CD8-positive, alpha-beta memory T cell (primary cell): ENCODE measurements at regions not wholly inside any gene's neighbourhood (a gene's known extent, or its start where the extent isn't known, plus 50 kb on each side); places are given as distances from the start of the nearest gene placed in this dataset.

Experiments
- CTCF ChIA-PET: fragments of 350-600 bp; sonication (Branson Sonifier 250); formaldehyde crosslinking; loops from one replicate; lab custom pipeline; 2021; ENCODE audit warnings: antibody characterized with exemption; lab: Charles Lee
- POLR2A ChIA-PET: fragments of 350-600 bp; sonication (Branson Sonifier 250); formaldehyde crosslinking; loops from one replicate; lab custom pipeline; 2021; ENCODE audit warnings: antibody characterized with exemption; lab: Charles Lee
- DNase-seq, 5 donors: peaks; one replicate each; pipeline versions ENCODE4 v3.0.0 to v3.0.0-alpha.2; 2020 to 2022; ENCODE audit warnings: mixed read lengths in 1 of 5
- H3K27ac ChIP-seq: one replicate; pipeline ENCODE4 v1.7.0; 2013; ENCODE audit warnings: low read depth, mild to moderate bottlenecking, low read length, moderate library complexity
- H3K27me3 ChIP-seq: 2 replicates; pipeline ENCODE4 v1.7.0; 2013; ENCODE audit warnings: low read length, mild to moderate bottlenecking; ENCODE audit not compliant: insufficient read depth, poor library complexity, severe bottlenecking
- H3K36me3 ChIP-seq: 2 replicates; pipeline ENCODE4 v1.7.0; 2013; ENCODE audit warnings: mild to moderate bottlenecking, low read length, moderate library complexity; ENCODE audit not compliant: insufficient read depth
- H3K4me1 ChIP-seq: 2 replicates; pipeline ENCODE4 v1.7.0; 2013; ENCODE audit warnings: mild to moderate bottlenecking, low read length, moderate library complexity; ENCODE audit not compliant: insufficient read depth
- H3K4me3 ChIP-seq: 2 replicates; pipeline ENCODE4 v1.7.0; 2013; ENCODE audit warnings: mild to moderate bottlenecking, low read length
- H3K9me3 ChIP-seq: 2 replicates; pipeline ENCODE4 v1.7.0; 2013; ENCODE audit warnings: mild to moderate bottlenecking, low read length
- H3K27ac Mint-ChIP-seq, 8 donors: one replicate each; pipeline ENCODE4 v1.8.0; 2020 to 2021; ENCODE audit warnings: mixed read lengths in 8 of 8, mild to moderate bottlenecking in 6 of 8, inconsistent platforms in 3 of 8, moderate library complexity in 3 of 8
- H3K27me3 Mint-ChIP-seq, 2 donors: one replicate each; pipeline ENCODE4 v1.8.0; 2020 to 2021; ENCODE audit warnings: mixed read lengths in 2 of 2, mild to moderate bottlenecking in 1 of 2, moderate library complexity in 1 of 2
- H3K36me3 Mint-ChIP-seq, 3 donors: one replicate each; pipeline ENCODE4 v1.8.0; 2020 to 2021; ENCODE audit warnings: mixed read lengths in 3 of 3, inconsistent platforms in 1 of 3, mild to moderate bottlenecking in 1 of 3
- H3K4me1 Mint-ChIP-seq, 3 donors: one replicate each; pipeline ENCODE4 v1.8.0; 2020 to 2021; ENCODE audit warnings: mixed read lengths in 3 of 3, inconsistent platforms in 1 of 3, mild to moderate bottlenecking in 1 of 3
- H3K4me3 Mint-ChIP-seq, 7 donors: one replicate each; pipeline ENCODE4 v1.8.0; 2020 to 2021; ENCODE audit warnings: mixed read lengths in 7 of 7, mild to moderate bottlenecking in 6 of 7, moderate library complexity in 4 of 7, inconsistent platforms in 2 of 7
- H3K9me3 Mint-ChIP-seq, 5 donors: one replicate each; pipeline ENCODE4 v1.8.0; 2020 to 2022; ENCODE audit warnings: mixed read lengths in 5 of 5, mild to moderate bottlenecking in 3 of 5, moderate library complexity in 2 of 5, inconsistent platforms in 1 of 5

- Histone ChIP-seq H3K9me3 (no peaks in the 10 kb centered on the region), H3K4me3 (no peak overlapping the region), H3K27ac (no peak overlapping the region), H3K4me1 (no peaks in the 10 kb centered on the region), H3K27me3 (no peaks in the 10 kb centered on the region), H3K36me3 (no peaks in the 10 kb centered on the region)
- Mint-ChIP-seq H3K4me3 (no peak overlapping the region), H3K27me3 (no peaks in the 10 kb centered on the region), H3K27ac (no peak overlapping the region), H3K4me1 (no peaks in the 10 kb centered on the region), H3K36me3 (no peaks in the 10 kb centered on the region), H3K9me3 (peaks cover 0 to 11% (median 8%) of the 10 kb centered on the region in 5 donors)
- CTCF ChIA-PET = no interaction called here
- POLR2A ChIA-PET = no interaction called here
- DNase-seq = no peak
Measured at GRCh38 chr11:42315846-42316245, 856.4 kb upstream of the LRRC4C start.

- Mint-ChIP-seq H3K27ac (no peak overlapping the region), H3K36me3 (no peaks in the 10 kb centered on the region), H3K9me3 (peaks cover 4 to 25% (median 5%) of the 10 kb centered on the region in 5 donors), H3K27me3 (no peaks in the 10 kb centered on the region), H3K4me1 (no peaks in the 10 kb centered on the region), H3K4me3 (no peak overlapping the region)
- Histone ChIP-seq H3K36me3 (no peaks in the 10 kb centered on the region), H3K4me1 (no peaks in the 10 kb centered on the region), H3K9me3 (no peaks in the 10 kb centered on the region), H3K27me3 (no peaks in the 10 kb centered on the region), H3K4me3 (no peak overlapping the region), H3K27ac (no peak overlapping the region)
- DNase-seq = no peak
- CTCF ChIA-PET = no interaction called here
- POLR2A ChIA-PET = no interaction called here
Measured at GRCh38 chr11:42319921-42320320, 860.5 kb upstream of the LRRC4C start.

GRCh38 chr11:42329929-42330565 is 870.6 kb upstream of the LRRC4C start:
- no peaks in the 10 kb centered on the region for H3K36me3 Mint-ChIP-seq
- H3K9me3 Mint-ChIP-seq = peaks cover 8 to 30% (median 12%) of the 10 kb centered on the region in 5 donors
- H3K36me3 ChIP-seq = no peaks in the 10 kb centered on the region
- ChIA-PET CTCF (no interaction called here), POLR2A (no interaction called here)
- H3K9me3 ChIP-seq = no peaks in the 10 kb centered on the region
- H3K27me3 ChIP-seq = no peaks in the 10 kb centered on the region
- no peaks in the 10 kb centered on the region for H3K4me1 ChIP-seq
- no peak for DNase-seq
- no peak overlapping the region for H3K27ac Mint-ChIP-seq
- H3K27ac ChIP-seq = no peak overlapping the region
- no peak overlapping the region for H3K4me3 Mint-ChIP-seq
- no peak overlapping the region for H3K4me3 ChIP-seq
- no peaks in the 10 kb centered on the region for H3K4me1 Mint-ChIP-seq
- no peaks in the 10 kb centered on the region for H3K27me3 Mint-ChIP-seq

- DNase-seq = no peak
- Mint-ChIP-seq H3K4me3 (no peak overlapping the region), H3K27me3 (no peaks in the 10 kb centered on the region), H3K36me3 (no peaks in the 10 kb centered on the region), H3K4me1 (no peaks in the 10 kb centered on the region), H3K27ac (no peak overlapping the region), H3K9me3 (peaks cover 13 to 22% (median 14%) of the 10 kb centered on the region in 5 donors)
- Histone ChIP-seq H3K27ac (no peak overlapping the region), H3K4me1 (no peaks in the 10 kb centered on the region), H3K27me3 (no peaks in the 10 kb centered on the region), H3K9me3 (no peaks in the 10 kb centered on the region), H3K4me3 (no peak overlapping the region), H3K36me3 (no peaks in the 10 kb centered on the region)
- POLR2A ChIA-PET = no interaction called here
- CTCF ChIA-PET = interaction anchor here (0.6 kb wide), 1 partner anchor 23 kb away, joined by 3 read pairs; no protein-coding TSS in a partner anchor
Measured at GRCh38 chr11:42337786-42338455, 878.5 kb upstream of the LRRC4C start.

- Mint-ChIP-seq H3K36me3 (no peaks in the 10 kb centered on the region), H3K4me1 (no peaks in the 10 kb centered on the region)
Measured at GRCh38 chr11:42344204-42344792, 884.8 kb upstream of the LRRC4C start.

GRCh38 chr11:42345933-42346332 is 886.5 kb upstream of the LRRC4C start:
- ChIA-PET CTCF (no interaction called here), POLR2A (no interaction called here)
- no peak overlapping the region for H3K4me3 Mint-ChIP-seq
- no peaks in the 10 kb centered on the region for H3K36me3 Mint-ChIP-seq
- no peaks in the 10 kb centered on the region for H3K4me1 Mint-ChIP-seq
- H3K4me1 ChIP-seq = no peaks in the 10 kb centered on the region
- H3K27ac Mint-ChIP-seq = no peak overlapping the region
- no peak overlapping the region for H3K27ac ChIP-seq
- no peak for DNase-seq
- peaks cover 2 to 20% (median 7%) of the 10 kb centered on the region in 5 donors for H3K9me3 Mint-ChIP-seq
- H3K9me3 ChIP-seq = no peaks in the 10 kb centered on the region
- H3K4me3 ChIP-seq = no peak overlapping the region
- H3K27me3 Mint-ChIP-seq = no peaks in the 10 kb centered on the region
- H3K36me3 ChIP-seq = no peaks in the 10 kb centered on the region
- no peaks in the 10 kb centered on the region for H3K27me3 ChIP-seq

More at GRCh38 chr11:42344204-42344792, 884.8 kb upstream of the LRRC4C start:
- DNase-seq = no peak
- H3K4me3 ChIP-seq = no peak overlapping the region
- CTCF ChIA-PET = no interaction called here
- POLR2A ChIA-PET = no interaction called here
- Mint-ChIP-seq H3K27me3 (no peaks in the 10 kb centered on the region), H3K4me3 (no peak overlapping the region), H3K27ac (no peak overlapping the region), H3K9me3 (peaks cover 5 to 15% (median 9%) of the 10 kb centered on the region in 5 donors)
- no peaks in the 10 kb centered on the region for H3K9me3 ChIP-seq
- no peaks in the 10 kb centered on the region for H3K36me3 ChIP-seq
- H3K4me1 ChIP-seq = no peaks in the 10 kb centered on the region
- H3K27ac ChIP-seq = no peak overlapping the region
- no peaks in the 10 kb centered on the region for H3K27me3 ChIP-seq

GRCh38 chr11:42363701-42364100 is 904.2 kb upstream of the LRRC4C start:
- no peaks in the 10 kb centered on the region for H3K9me3 ChIP-seq
- Mint-ChIP-seq H3K36me3 (no peaks in the 10 kb centered on the region), H3K27me3 (no peaks in the 10 kb centered on the region), H3K4me1 (no peaks in the 10 kb centered on the region), H3K4me3 (no peak overlapping the region), H3K9me3 (peaks cover 19 to 39% (median 20%) of the 10 kb centered on the region in 5 donors), H3K27ac (no peak overlapping the region)
- ChIA-PET POLR2A (no interaction called here), CTCF (no interaction called here)
- H3K4me1 ChIP-seq = no peaks in the 10 kb centered on the region
- no peaks in the 10 kb centered on the region for H3K27me3 ChIP-seq
- no peak overlapping the region for H3K4me3 ChIP-seq
- H3K27ac ChIP-seq = no peak overlapping the region
- DNase-seq = no peak
- H3K36me3 ChIP-seq = no peaks in the 10 kb centered on the region

GRCh38 chr11:42390116-42390515 is 921.7 kb upstream of the API5 start:
- no peaks in the 10 kb centered on the region for H3K27me3 Mint-ChIP-seq
- DNase-seq = no peak
- no peaks in the 10 kb centered on the region for H3K27me3 ChIP-seq
- no peaks in the 10 kb centered on the region for H3K36me3 Mint-ChIP-seq
- ChIA-PET CTCF (no interaction called here), POLR2A (no interaction called here)
- H3K4me3 Mint-ChIP-seq = no peak overlapping the region
- H3K9me3 ChIP-seq = no peaks in the 10 kb centered on the region
- no peaks in the 10 kb centered on the region for H3K4me1 Mint-ChIP-seq
- no peaks in the 10 kb centered on the region for H3K36me3 ChIP-seq
- no peak overlapping the region for H3K27ac ChIP-seq
- H3K4me1 ChIP-seq = no peaks in the 10 kb centered on the region
- no peak overlapping the region for H3K4me3 ChIP-seq
- peaks cover 4 to 28% (median 17%) of the 10 kb centered on the region in 5 donors for H3K9me3 Mint-ChIP-seq
- no peak overlapping the region for H3K27ac Mint-ChIP-seq
